ENCODE measurements at regions not wholly inside any gene's neighbourhood (a gene's known extent, or its start where the extent isn't known, plus 50 kb on each side); places are given as distances from the start of the nearest gene placed in this dataset.
"Not testable (repeated sequence)": the region's sequence is repeated elsewhere in the genome, so short reads cannot be mapped to it uniquely, and the experiment has no call there.

DNA sequence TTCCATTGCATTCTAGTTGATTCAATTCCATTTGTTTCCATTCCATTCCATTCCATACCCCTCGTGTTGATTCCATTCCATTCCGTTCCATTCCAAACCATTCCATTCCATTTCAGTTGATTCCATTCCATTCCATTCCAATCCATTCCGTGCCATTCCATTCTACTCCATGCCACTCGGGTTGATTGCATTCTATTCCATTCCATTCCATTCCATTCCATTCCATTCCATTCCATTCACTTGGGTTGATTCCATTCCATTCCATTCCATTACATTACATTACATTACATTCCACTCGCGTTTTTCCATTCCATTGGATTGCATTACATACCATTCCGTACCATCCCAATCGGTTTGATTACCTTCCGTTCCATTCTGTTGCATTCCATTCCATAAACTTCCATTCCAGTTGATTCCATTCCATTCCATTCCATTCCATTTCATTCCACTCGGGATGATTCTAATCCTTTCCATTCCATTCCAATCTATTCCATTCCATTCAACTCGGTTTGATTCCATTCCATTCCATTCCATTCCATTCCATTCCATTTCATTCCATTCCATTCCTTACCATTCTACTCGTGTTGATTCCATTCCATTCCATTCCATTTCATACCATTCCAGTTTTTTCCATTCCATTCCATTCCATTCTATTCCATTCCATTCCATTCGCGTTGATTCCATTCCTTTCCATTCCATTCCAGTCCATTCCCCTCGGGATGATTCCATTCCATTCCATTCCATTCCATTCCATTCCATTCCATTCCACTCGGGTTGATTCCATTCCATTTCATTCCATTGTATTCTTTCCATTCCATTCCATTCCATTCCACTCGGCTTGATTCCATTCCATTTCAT is 1140.4 kb downstream of the RPIA start:
- H3K27ac Mint-ChIP-seq, result no peak overlapping the region
- no peak overlapping the region for H3K4me3 Mint-ChIP-seq
- H3K27me3 Mint-ChIP-seq, result no peaks in the 10 kb centered on the region
- peaks cover 14% of the 10 kb centered on the region for H3K4me1 Mint-ChIP-seq
- peaks cover 20% of the 10 kb centered on the region for H3K36me3 Mint-ChIP-seq
- DNase-seq (ENCODE audit: low spot score in 2 of 2) (no peak), ATAC-seq (ENCODE audit: low read depth) (no peak)
- peaks cover 50% of the 10 kb centered on the region for H3K9me3 Mint-ChIP-seq

DNA sequence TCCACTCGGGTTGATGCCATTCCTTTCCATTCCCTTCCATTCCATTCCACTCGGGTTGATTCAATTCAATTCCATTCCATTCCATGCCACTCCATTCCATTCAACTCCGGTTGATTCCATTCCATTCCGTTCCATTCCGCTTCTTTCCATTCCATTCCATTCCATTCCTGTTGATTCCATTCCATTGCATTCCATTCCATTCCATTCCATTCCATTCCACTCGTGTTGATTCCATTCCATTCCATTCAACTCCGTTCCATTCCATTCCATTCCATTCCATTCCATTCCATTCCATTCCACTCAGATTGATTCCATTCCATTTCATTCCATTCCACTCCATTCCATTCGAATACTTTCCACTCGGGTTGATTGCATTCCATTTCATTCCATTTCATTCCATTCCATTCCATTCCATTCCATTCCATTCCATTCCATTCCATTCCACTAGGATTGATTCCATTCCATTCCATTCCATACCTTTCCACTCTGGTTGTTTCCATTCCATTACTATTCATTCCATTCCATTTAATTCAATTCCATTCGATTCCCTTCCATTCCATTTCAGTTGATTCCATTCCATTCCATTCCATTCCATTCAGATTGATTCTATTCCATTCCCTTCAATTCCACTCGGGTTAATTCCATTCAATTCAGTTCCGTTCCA is 1141.8 kb downstream of the RPIA start:
- Mint-ChIP-seq H3K4me3 (no peak overlapping the region), H3K27ac (no peak overlapping the region), H3K36me3 (peaks cover 24% of the 10 kb centered on the region), H3K4me1 (peaks cover 16% of the 10 kb centered on the region), H3K9me3 (peaks cover 58% of the 10 kb centered on the region), H3K27me3 (no peaks in the 10 kb centered on the region)
- DNase-seq (ENCODE audit: low spot score in 2 of 2) (no peak), ATAC-seq (ENCODE audit: low read depth) (peak; percentile 50)

DNA sequence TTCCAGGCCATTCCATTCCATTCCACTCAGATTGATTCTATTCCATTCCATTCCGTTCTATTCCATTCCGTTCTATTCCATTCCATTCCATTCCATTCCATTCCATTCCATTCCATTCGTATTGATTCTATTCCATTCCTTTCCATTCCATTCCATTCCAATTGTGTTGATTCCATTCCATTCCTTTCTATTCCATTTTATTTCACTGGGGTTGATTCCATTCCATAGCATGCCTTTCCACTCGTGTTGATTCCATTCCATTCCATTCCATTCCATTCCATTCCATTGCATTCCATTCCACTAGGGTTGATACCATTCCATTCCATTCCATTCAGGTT is 1142.3 kb downstream of the RPIA start:
- ATAC-seq (ENCODE audit: low read depth) (no peak), DNase-seq (ENCODE audit: low spot score in 2 of 2) (no peak)
- Mint-ChIP-seq H3K4me3 (no peak overlapping the region), H3K27ac (no peak overlapping the region), H3K9me3 (peaks cover 63% of the 10 kb centered on the region), H3K27me3 (no peaks in the 10 kb centered on the region), H3K4me1 (peaks cover 19% of the 10 kb centered on the region), H3K36me3 (peaks cover 29% of the 10 kb centered on the region)

DNA sequence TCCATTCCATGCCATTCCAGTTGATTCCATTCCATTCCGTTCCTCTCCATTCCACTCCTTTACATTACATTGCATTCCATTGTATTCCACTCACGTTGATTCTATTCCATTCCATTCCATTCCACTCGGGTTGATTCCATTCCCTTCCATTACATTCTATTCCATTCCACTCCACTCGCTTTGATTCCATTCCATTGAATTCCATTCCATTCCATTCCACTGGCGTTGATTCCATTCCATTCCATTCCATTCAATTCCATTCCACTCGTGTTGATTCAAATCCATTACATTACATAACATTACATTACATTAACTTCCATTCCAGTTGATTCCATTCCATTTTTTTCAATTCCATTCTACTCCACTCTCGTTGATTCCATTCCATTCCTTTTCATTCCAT is 1142.8 kb downstream of the RPIA start:
- H3K36me3 Mint-ChIP-seq, result peaks cover 26% of the 10 kb centered on the region
- peaks cover 16% of the 10 kb centered on the region for H3K4me1 Mint-ChIP-seq
- no peak for DNase-seq (ENCODE audit: low spot score in 2 of 2)
- no peak for ATAC-seq (ENCODE audit: low read depth)
- no peak overlapping the region for H3K4me3 Mint-ChIP-seq
- H3K27me3 Mint-ChIP-seq, result no peaks in the 10 kb centered on the region
- H3K9me3 Mint-ChIP-seq, result peaks cover 61% of the 10 kb centered on the region
- H3K27ac Mint-ChIP-seq, result no peak overlapping the region

DNA sequence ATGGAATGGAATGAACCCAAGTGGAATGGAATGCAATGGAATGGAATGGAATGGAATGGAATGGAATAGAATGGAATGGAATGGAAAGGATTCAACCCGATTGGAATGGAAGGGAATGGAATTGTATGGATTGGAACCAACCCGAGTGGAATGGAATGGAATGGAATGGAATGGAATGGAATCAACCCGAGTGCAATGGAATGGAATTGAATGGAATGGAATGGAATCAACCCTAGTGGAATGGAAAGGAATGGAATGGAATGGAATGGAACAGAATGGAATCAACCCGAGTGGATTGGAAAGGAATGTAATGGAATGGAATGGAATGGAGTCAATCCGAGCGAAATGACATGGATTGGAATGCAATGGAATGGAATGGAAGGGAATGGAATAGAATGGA is 1144.9 kb downstream of the RPIA start:
- peak; percentile 50 for ATAC-seq (ENCODE audit: low read depth)
- not testable (repeated sequence) for H3K27ac Mint-ChIP-seq; DNase-seq (ENCODE audit: low spot score in 2 of 2); H3K27me3 Mint-ChIP-seq; H3K4me3 Mint-ChIP-seq
- H3K36me3 Mint-ChIP-seq, result peaks cover 25% of the 10 kb centered on the region
- H3K4me1 Mint-ChIP-seq, result peaks cover 20% of the 10 kb centered on the region
- peaks cover 54% of the 10 kb centered on the region for H3K9me3 Mint-ChIP-seq

DNA sequence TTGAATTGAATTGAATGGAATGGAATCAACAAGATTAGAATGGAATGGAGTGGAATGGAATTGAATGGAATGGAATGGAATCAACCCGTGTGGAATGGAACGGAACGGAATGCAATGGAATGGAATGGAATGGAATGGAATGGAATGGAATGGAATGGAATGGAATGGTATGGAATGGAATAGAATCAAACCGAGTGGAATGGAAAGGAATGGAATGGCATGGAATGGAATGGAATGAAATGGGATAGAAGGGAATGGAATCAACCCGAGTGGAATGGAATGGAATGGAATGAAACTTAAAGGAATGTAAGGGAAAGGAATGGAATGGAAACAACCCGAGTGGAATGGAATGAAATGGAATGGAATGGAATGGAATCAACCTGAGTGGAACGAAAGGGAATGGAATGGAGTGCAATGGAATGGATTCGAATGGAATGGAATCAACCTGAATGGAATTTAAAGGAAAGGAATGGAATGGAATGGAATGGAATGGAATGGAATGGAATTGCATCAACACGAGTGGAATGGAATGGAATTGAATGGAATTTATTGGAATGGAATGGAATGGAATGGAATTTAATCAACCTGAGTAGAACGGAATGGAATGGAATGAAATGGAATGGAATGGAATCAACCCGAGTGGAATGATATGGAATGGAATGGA is 1146.6 kb downstream of the RPIA start:
- H3K36me3 Mint-ChIP-seq, result peaks cover 24% of the 10 kb centered on the region
- H3K4me1 Mint-ChIP-seq, result peaks cover 19% of the 10 kb centered on the region
- no peak for DNase-seq (ENCODE audit: low spot score in 2 of 2)
- peaks cover 45% of the 10 kb centered on the region for H3K9me3 Mint-ChIP-seq
- H3K4me3 Mint-ChIP-seq, result no peak overlapping the region
- ATAC-seq (ENCODE audit: low read depth), result no peak
- H3K27ac Mint-ChIP-seq, result no peak overlapping the region
- H3K27me3 Mint-ChIP-seq, result no peaks in the 10 kb centered on the region

DNA sequence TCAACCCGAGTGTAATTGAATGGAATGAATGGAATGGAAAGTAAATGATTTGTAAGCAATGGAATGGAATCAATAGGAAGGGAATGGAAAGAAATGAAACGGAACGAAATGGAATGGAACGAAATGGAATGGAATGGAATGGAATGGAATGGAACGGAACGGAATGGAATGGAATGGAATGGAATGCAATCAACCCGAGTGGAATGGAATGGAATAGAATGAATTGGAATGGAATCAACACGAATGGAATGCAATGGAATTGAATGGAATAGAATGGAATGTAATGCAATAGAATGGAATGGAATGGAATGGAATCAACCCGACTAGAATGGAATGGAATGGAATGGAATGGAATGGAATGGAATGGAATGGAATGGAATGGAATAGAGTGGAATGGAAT is 1148.7 kb downstream of the RPIA start:
- H3K27me3 Mint-ChIP-seq; H3K4me3 Mint-ChIP-seq; ATAC-seq (ENCODE audit: low read depth); DNase-seq (ENCODE audit: low spot score in 2 of 2); H3K27ac Mint-ChIP-seq: not testable (repeated sequence)
- Mint-ChIP-seq H3K4me1 (peaks cover 16% of the 10 kb centered on the region), H3K9me3 (peaks cover 40% of the 10 kb centered on the region), H3K36me3 (peaks cover 23% of the 10 kb centered on the region)

DNA sequence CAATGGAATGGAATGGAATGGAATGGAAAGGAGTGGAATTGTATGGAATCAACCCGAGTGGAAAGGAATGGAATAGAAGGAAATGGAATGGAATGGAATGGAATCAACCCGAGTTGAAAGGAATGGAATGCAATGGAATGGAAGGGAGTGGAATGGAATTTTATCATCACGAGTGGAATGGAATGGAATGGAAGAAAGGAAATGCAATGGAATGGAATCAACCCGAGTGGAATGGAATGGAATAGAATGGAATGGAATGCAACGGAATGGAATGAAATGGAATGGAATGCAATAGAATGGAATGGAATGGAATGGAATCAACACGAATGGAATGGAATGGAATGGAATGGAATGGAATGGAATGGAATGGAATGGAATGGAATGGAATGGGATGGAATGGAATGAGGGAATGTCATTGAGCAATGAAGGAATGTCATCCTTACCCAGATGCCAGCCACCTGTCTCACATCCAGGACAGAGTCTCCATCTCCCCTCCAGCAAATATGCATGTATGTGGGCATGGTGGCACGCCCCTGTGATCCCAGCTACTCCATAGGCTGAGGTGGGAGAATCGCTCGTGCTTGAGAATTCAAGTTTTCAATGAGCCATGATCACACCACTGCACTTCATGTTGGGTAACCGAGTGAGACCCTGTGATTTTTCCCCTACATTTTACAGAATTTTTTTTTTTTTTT is 1149.5 kb downstream of the RPIA start:
- H3K4me1 Mint-ChIP-seq, result peaks cover 16% of the 10 kb centered on the region
- H3K27me3 Mint-ChIP-seq; ATAC-seq (ENCODE audit: low read depth); DNase-seq (ENCODE audit: low spot score in 2 of 2); H3K4me3 Mint-ChIP-seq; H3K27ac Mint-ChIP-seq: not testable (repeated sequence)
- peaks cover 23% of the 10 kb centered on the region for H3K36me3 Mint-ChIP-seq
- peaks cover 35% of the 10 kb centered on the region for H3K9me3 Mint-ChIP-seq

DNA sequence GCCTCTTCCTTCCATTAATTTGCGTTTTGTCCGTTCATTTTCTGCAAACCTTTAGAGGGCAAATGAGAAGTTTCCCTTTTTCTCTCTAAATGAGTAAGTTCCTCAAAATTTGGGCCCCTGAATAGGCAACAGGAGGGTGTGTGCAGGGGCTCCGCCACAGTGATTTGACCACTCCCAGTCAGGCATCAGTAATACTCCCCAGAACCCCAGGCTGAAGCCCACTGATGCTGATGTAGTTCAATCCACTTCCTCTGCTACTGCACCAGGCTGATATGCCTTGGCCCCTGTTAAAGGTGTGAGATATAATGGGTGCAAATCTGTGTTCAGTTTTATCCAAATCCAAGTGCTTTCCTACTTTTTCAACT is 1150.0 kb downstream of the RPIA start:
- Mint-ChIP-seq H3K9me3 (peaks cover 30% of the 10 kb centered on the region), H3K27me3 (peaks cover 1% of the 10 kb centered on the region), H3K36me3 (peaks cover 19% of the 10 kb centered on the region), H3K4me1 (peaks cover 13% of the 10 kb centered on the region), H3K27ac (no peak overlapping the region), H3K4me3 (no peak overlapping the region)
- peak in 1 of 2 donors; percentile 42 for DNase-seq (ENCODE audit: low spot score in 2 of 2)
- ATAC-seq (ENCODE audit: low read depth), result peak; percentile 94

DNA sequence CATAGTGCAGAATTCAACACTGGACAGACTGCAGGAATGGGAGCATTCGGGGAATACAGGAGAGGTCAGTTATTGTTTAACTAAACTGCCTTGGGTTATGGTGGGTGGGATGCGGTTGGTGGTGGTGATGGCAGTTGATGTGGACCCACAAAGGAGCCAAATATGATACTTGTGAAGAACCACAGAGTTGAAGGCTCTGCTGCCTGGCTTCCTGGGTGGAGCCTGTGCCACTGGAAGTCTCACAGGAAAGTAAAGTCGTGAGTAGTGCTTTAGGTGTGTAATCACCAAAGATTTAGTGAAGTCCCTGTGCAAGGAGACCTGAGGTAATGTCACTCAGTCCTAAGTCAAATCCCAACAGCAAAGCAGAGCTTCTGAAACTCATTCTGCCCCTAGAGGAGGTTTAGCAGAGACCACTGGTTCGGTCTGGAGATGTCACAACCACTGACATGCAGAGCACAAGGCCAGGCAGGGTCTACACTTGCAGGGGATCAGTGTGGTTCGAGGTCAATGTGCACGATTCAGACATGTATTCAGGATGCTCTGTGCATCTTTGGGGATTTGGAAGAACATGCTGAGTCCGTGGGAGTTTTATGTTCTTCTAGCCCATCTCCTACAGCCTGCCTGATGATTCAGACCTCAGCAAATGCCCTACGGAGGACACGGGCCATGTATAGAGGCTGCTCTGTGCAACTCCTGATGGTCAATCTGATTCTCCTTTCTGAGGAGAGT is 1150.9 kb downstream of the RPIA start:
- H3K4me3 Mint-ChIP-seq, result no peak overlapping the region
- no peak overlapping the region for H3K27ac Mint-ChIP-seq
- DNase-seq (ENCODE audit: low spot score in 2 of 2), result no peak
- peaks cover 24% of the 10 kb centered on the region for H3K9me3 Mint-ChIP-seq
- H3K27me3 Mint-ChIP-seq, result peaks cover 1% of the 10 kb centered on the region
- no peak for ATAC-seq (ENCODE audit: low read depth)
- peaks cover 13% of the 10 kb centered on the region for H3K4me1 Mint-ChIP-seq
- H3K36me3 Mint-ChIP-seq, result peaks cover 15% of the 10 kb centered on the region

DNA sequence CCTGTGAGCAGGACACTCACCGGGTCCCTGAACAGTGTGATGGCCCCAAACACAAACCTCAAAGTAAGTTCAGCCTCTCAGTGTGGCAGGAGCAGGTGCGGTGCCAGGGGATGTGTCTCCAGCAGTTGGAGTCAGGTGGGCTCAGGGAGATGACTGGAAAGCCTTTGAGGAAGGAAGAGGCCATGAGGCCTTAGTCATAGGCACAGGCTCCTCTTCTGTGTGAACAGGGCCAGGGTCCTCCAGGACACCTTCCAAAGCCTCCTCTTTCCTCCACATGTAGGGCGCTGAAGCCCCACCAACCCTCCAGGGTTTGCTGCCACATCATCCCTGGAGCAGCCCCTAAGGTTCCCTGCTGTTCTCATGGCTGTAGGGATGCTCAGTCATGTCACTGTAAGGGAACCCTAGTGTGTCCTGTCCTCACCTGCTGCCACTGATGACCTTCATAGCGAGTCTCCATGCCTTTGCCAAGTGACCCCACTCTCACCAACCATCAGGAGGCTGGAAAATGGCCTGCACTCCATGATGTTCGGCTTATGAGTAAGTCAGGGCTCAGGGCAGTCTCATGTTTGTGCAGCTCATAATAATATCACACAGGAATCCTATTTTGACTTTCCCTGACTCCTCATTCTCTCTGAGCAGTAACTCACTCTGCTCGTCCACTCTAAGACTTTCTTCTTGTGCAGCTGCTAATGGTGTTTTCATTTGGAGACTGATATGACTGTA is 1152.9 kb downstream of the RPIA start:
- ATAC-seq (ENCODE audit: low read depth), result no peak
- Mint-ChIP-seq H3K4me3 (no peak overlapping the region), H3K27me3 (peaks cover 6% of the 10 kb centered on the region), H3K4me1 (peaks cover 7% of the 10 kb centered on the region), H3K9me3 (peaks cover 10% of the 10 kb centered on the region), H3K36me3 (peaks cover 6% of the 10 kb centered on the region), H3K27ac (no peak overlapping the region)
- DNase-seq (ENCODE audit: low spot score in 2 of 2), result peak in 1 of 2 donors; percentile 10

DNA sequence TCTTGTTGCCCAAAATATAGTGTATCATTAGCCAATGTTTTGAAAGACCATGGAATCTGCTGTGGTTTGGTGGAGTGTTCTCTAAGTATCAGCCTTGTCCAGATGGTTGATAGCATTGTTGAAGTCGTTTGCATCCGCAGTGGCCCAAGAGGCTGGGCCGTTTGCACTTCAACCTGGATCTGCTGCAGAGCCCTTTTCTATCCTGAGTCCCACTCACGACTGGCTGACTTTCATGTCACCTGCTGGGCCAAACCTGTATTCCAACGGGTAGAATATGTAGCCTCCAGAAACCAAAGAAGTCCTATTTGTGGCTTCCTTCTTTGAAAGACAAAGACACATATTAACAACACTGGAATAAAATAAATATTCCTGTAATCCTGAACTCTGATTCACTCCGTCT is 1154.1 kb downstream of the RPIA start:
- DNase-seq (ENCODE audit: low spot score in 2 of 2) (no peak), ATAC-seq (ENCODE audit: low read depth) (no peak)
- no peak overlapping the region for H3K4me3 Mint-ChIP-seq
- peaks cover 2% of the 10 kb centered on the region for H3K36me3 Mint-ChIP-seq
- H3K27ac Mint-ChIP-seq, result no peak overlapping the region
- peaks cover 5% of the 10 kb centered on the region for H3K9me3 Mint-ChIP-seq
- H3K27me3 Mint-ChIP-seq, result peaks cover 10% of the 10 kb centered on the region
- peaks cover 4% of the 10 kb centered on the region for H3K4me1 Mint-ChIP-seq

DNA sequence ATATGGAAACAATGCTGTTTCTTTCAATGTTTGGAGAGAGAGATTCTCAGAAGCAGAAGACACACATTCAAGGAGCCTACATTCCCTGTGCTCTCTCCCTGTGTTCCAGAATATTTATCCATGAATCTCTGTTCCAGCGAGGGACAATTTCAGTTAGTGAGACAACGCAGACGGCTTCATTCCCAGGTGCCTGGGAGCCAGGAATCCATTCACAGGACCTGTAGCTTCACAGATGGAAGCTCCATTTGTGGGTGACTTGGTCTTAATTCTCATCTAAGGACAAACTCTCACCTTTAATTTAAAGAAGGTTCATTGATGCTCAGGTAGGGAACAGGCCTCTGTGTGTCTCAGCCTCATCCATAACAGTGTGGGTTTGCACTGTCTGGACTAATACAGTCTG is 1156.6 kb downstream of the RPIA start:
- ATAC-seq (ENCODE audit: low read depth) (no peak), DNase-seq (ENCODE audit: low spot score in 2 of 2) (no peak)
- H3K36me3 Mint-ChIP-seq, result no peaks in the 10 kb centered on the region

More for the DNA sequence above, 1156.6 kb downstream of the RPIA start:
- Mint-ChIP-seq H3K27me3 (peaks cover 14% of the 10 kb centered on the region), H3K4me1 (peaks cover 4% of the 10 kb centered on the region), H3K27ac (no peak overlapping the region), H3K4me3 (no peak overlapping the region), H3K9me3 (no peaks in the 10 kb centered on the region)

Measured in memory B cell (primary cell).